Mesendoderm (in vitro differentiated cells): ENCODE measurements at regions not wholly inside any gene's neighbourhood (a gene's known extent, or its start where the extent isn't known, plus 50 kb on each side); places are given as distances from the start of the nearest gene placed in this dataset.

Experiments
- DNase-seq: peaks from one replicate; pipeline ENCODE4 v3.0.0; 2013
- H2AK5ac ChIP-seq: 2 replicates; pipeline ENCODE4 v1.6.1; 2013; ENCODE audit warnings: low read length, inconsistent platforms
- H2BK120ac ChIP-seq: 2 replicates; pipeline ENCODE4 v1.6.1; 2013; ENCODE audit warnings: low read depth, mild to moderate bottlenecking, low read length, moderate library complexity, mixed read lengths
- H2BK15ac ChIP-seq: replicated peaks from 2 replicates; pipeline ENCODE4 v1.6.1; 2013; ENCODE audit warnings: low read depth, mild to moderate bottlenecking, moderate library complexity
- H2BK5ac ChIP-seq: 2 replicates; pipeline ENCODE4 v1.6.1; 2013; ENCODE audit warnings: low read length, inconsistent platforms
- H3K18ac ChIP-seq: 2 replicates; pipeline ENCODE4 v1.6.1; 2013; ENCODE audit warnings: mild to moderate bottlenecking, low read length, mixed read lengths
- H3K23ac ChIP-seq: one replicate; pipeline ENCODE4 v1.6.1; 2013; ENCODE audit warnings: low read length
- H3K27ac ChIP-seq: 2 replicates; pipeline ENCODE4 v1.5.1; 2013; ENCODE audit warnings: low read depth, mild to moderate bottlenecking, inconsistent platforms, low read length, moderate library complexity
- H3K27me3 ChIP-seq: 2 replicates; pipeline ENCODE4 v1.6.1; 2013; ENCODE audit warnings: low read length, control low read depth, mild to moderate bottlenecking, inconsistent platforms; ENCODE audit not compliant: insufficient read depth, poor library complexity
- H3K36me3 ChIP-seq: 2 replicates; pipeline ENCODE4 v1.6.1; 2013; ENCODE audit warnings: low read length, inconsistent platforms; ENCODE audit not compliant: control insufficient read depth, insufficient read depth
- H3K4ac ChIP-seq: one replicate; pipeline ENCODE4 v1.6.1; 2013; ENCODE audit warnings: low read depth, mild to moderate bottlenecking, low read length, moderate library complexity
- H3K4me1 ChIP-seq: 2 replicates; pipeline ENCODE4 v1.6.1; 2013; ENCODE audit warnings: low read depth, low read length, inconsistent platforms; ENCODE audit not compliant: control insufficient read depth
- H3K4me2 ChIP-seq: 2 replicates; pipeline ENCODE4 v1.6.1; 2013; ENCODE audit warnings: low read length
- H3K4me3 ChIP-seq: 2 replicates; pipeline ENCODE4 v1.5.1; 2013; ENCODE audit warnings: mild to moderate bottlenecking, low read length
- H3K56ac ChIP-seq: one replicate; pipeline ENCODE4 v1.6.1; 2013; ENCODE audit warnings: low read length
- H3K79me1 ChIP-seq: 2 replicates; pipeline ENCODE4 v1.6.1; 2013; ENCODE audit warnings: low read length, inconsistent platforms
- H3K79me2 ChIP-seq: 2 replicates; pipeline ENCODE4 v1.6.1; 2013; ENCODE audit warnings: mild to moderate bottlenecking, low read length; ENCODE audit not compliant: control insufficient read depth, insufficient read depth
- H3K9ac ChIP-seq: 2 replicates; pipeline ENCODE4 v1.6.1; 2013; ENCODE audit warnings: low read length, inconsistent platforms
- H4K5ac ChIP-seq: one replicate; pipeline ENCODE4 v1.6.1; 2013; ENCODE audit warnings: low read length
- H4K8ac ChIP-seq: one replicate; pipeline ENCODE4 v1.6.1; 2013; ENCODE audit warnings: low read depth, mild to moderate bottlenecking, control low read depth, low read length, moderate library complexity
- WGBS: extraction: QIAGEN DNeasy Blood & Tissue Kit; methylation state at CpG from one replicate; pipeline ENCODE4 v1.1.7; 2013; ENCODE audit warnings: low lambda C conversion rate, missing lambda C conversion rate; ENCODE audit not compliant: insufficient coverage; ENCODE audit errors: extremely low coverage; 5-methylcytosine and 5-hydroxymethylcytosine counted together

- H3K18ac ChIP-seq: no peak overlapping the region
Measured at GRCh38 chr12:91400271-91400670, 217.7 kb upstream of the DCN start.

GRCh38 chr12:91397866-91398532 lies 215.4 kb upstream of the DCN start:
- H3K36me3 ChIP-seq: no peaks in the 10 kb centered on the region
- peaks cover 2% of the 10 kb centered on the region for H3K4me1 ChIP-seq
- H3K27me3 ChIP-seq: no peaks in the 10 kb centered on the region
- no peaks in the 10 kb centered on the region for H3K79me2 ChIP-seq
- no peak for DNase-seq
- H3K27ac ChIP-seq: no peak overlapping the region
- no peak overlapping the region for H2BK5ac ChIP-seq
- no peak overlapping the region for H3K9ac ChIP-seq
- H2BK15ac ChIP-seq: no peak overlapping the region
- H4K8ac ChIP-seq: no peak overlapping the region
- H3K4me2 ChIP-seq: no peak overlapping the region
- H2AK5ac ChIP-seq: no peak overlapping the region
- no peak overlapping the region for H3K4me3 ChIP-seq
- H3K56ac ChIP-seq: no peak overlapping the region
- H3K23ac ChIP-seq: no peak overlapping the region
- H3K79me1 ChIP-seq: no peaks in the 10 kb centered on the region
- H4K5ac ChIP-seq: no peak overlapping the region
- WGBS: no CpG with 5 or more reads among the region's 4 CpGs
- H3K18ac ChIP-seq: no peak overlapping the region
- no peak overlapping the region for H3K4ac ChIP-seq
- H2BK120ac ChIP-seq: no peak overlapping the region

More at GRCh38 chr12:91400271-91400670, 217.7 kb upstream of the DCN start:
- no peak overlapping the region for H3K23ac ChIP-seq
- no peak overlapping the region for H3K9ac ChIP-seq
- peaks cover 2% of the 10 kb centered on the region for H3K4me1 ChIP-seq
- no peak overlapping the region for H3K4ac ChIP-seq
- no peak overlapping the region for H2BK5ac ChIP-seq
- no peak overlapping the region for H2BK15ac ChIP-seq
- H4K8ac ChIP-seq: no peak overlapping the region
- no peak overlapping the region for H4K5ac ChIP-seq
- no peaks in the 10 kb centered on the region for H3K27me3 ChIP-seq
- H3K79me2 ChIP-seq: no peaks in the 10 kb centered on the region
- no peak overlapping the region for H3K4me2 ChIP-seq
- H3K79me1 ChIP-seq: no peaks in the 10 kb centered on the region
- H2BK120ac ChIP-seq: no peak overlapping the region
- no peak overlapping the region for H3K56ac ChIP-seq
- H3K4me3 ChIP-seq: no peak overlapping the region
- WGBS: no CpG with 5 or more reads among the region's 4 CpGs
- H3K27ac ChIP-seq: no peak overlapping the region
- no peaks in the 10 kb centered on the region for H3K36me3 ChIP-seq
- DNase-seq: peak; percentile 86
- no peak overlapping the region for H2AK5ac ChIP-seq

GRCh38 chr12:91396293-91396692 lies 213.7 kb upstream of the DCN start:
- H3K27ac ChIP-seq: no peak overlapping the region
- H3K18ac ChIP-seq: no peak overlapping the region
- H3K56ac ChIP-seq: no peak overlapping the region
- no peaks in the 10 kb centered on the region for H3K79me1 ChIP-seq
- no peak overlapping the region for H4K5ac ChIP-seq
- no peak overlapping the region for H3K9ac ChIP-seq
- no peak overlapping the region for H2AK5ac ChIP-seq
- H2BK15ac ChIP-seq: no peak overlapping the region
- no peak overlapping the region for H3K4me3 ChIP-seq
- H3K36me3 ChIP-seq: no peaks in the 10 kb centered on the region
- no peak overlapping the region for H2BK120ac ChIP-seq
- no peak for DNase-seq
- H2BK5ac ChIP-seq: no peak overlapping the region
- no peaks in the 10 kb centered on the region for H3K27me3 ChIP-seq
- no peaks in the 10 kb centered on the region for H3K79me2 ChIP-seq
- no peak overlapping the region for H3K23ac ChIP-seq
- no peak overlapping the region for H3K4me2 ChIP-seq
- H3K4ac ChIP-seq: no peak overlapping the region
- no peak overlapping the region for H4K8ac ChIP-seq
- peaks cover 2% of the 10 kb centered on the region for H3K4me1 ChIP-seq

GRCh38 chr12:91395628-91396135 lies 213.1 kb upstream of the DCN start:
- Histone ChIP-seq H3K4me1 (peaks cover 2% of the 10 kb centered on the region), H3K36me3 (no peaks in the 10 kb centered on the region), H4K8ac (no peak overlapping the region), H2BK120ac (no peak overlapping the region), H3K4ac (no peak overlapping the region), H3K9ac (no peak overlapping the region), H3K4me2 (no peak overlapping the region), H2BK15ac (no peak overlapping the region), H3K18ac (no peak overlapping the region), H2AK5ac (no peak overlapping the region), H2BK5ac (no peak overlapping the region), H3K79me1 (no peaks in the 10 kb centered on the region), H3K23ac (no peak overlapping the region), H3K79me2 (no peaks in the 10 kb centered on the region), H3K27ac (no peak overlapping the region), H3K4me3 (no peak overlapping the region), H3K56ac (no peak overlapping the region), H4K5ac (no peak overlapping the region), H3K27me3 (no peaks in the 10 kb centered on the region)
- no CpG with 5 or more reads among the region's 5 CpGs for WGBS
- no peak for DNase-seq

GRCh38 chr12:91394903-91395302 lies 212.3 kb upstream of the DCN start:
- Histone ChIP-seq H2BK15ac (no peak overlapping the region), H3K4me3 (no peak overlapping the region), H3K4me1 (peaks cover 2% of the 10 kb centered on the region), H3K27ac (no peak overlapping the region), H3K27me3 (no peaks in the 10 kb centered on the region), H3K9ac (no peak overlapping the region), H3K79me1 (no peaks in the 10 kb centered on the region), H3K79me2 (no peaks in the 10 kb centered on the region), H3K23ac (no peak overlapping the region), H3K56ac (no peak overlapping the region), H3K36me3 (no peaks in the 10 kb centered on the region), H4K5ac (no peak overlapping the region), H3K4me2 (no peak overlapping the region), H3K4ac (no peak overlapping the region), H2AK5ac (no peak overlapping the region), H2BK120ac (no peak overlapping the region), H3K18ac (no peak overlapping the region), H2BK5ac (no peak overlapping the region), H4K8ac (no peak overlapping the region)
- WGBS: no CpG with 5 or more reads among the region's 1 CpG
- DNase-seq: no peak

GRCh38 chr12:91388573-91388972 lies 206.0 kb upstream of the DCN start:
- WGBS: no CpG with 5 or more reads among the region's 1 CpG
- no peak for DNase-seq
- no peaks in the 10 kb centered on the region for H3K4me1 ChIP-seq

More at GRCh38 chr12:91388573-91388972, 206.0 kb upstream of the DCN start:
- no peaks in the 10 kb centered on the region for H3K79me1 ChIP-seq
- H3K56ac ChIP-seq: no peak overlapping the region
- H3K4me2 ChIP-seq: no peak overlapping the region
- H4K5ac ChIP-seq: no peak overlapping the region
- no peak overlapping the region for H3K27ac ChIP-seq
- H2BK5ac ChIP-seq: no peak overlapping the region
- H3K79me2 ChIP-seq: no peaks in the 10 kb centered on the region
- H2AK5ac ChIP-seq: no peak overlapping the region
- no peak overlapping the region for H3K18ac ChIP-seq
- no peak overlapping the region for H3K23ac ChIP-seq
- no peak overlapping the region for H3K4ac ChIP-seq
- no peak overlapping the region for H3K9ac ChIP-seq
- no peak overlapping the region for H4K8ac ChIP-seq
- no peaks in the 10 kb centered on the region for H3K36me3 ChIP-seq
- no peaks in the 10 kb centered on the region for H3K27me3 ChIP-seq
- no peak overlapping the region for H2BK120ac ChIP-seq
- H3K4me3 ChIP-seq: no peak overlapping the region
- no peak overlapping the region for H2BK15ac ChIP-seq
